ENCODE measurements at regions not wholly inside any gene's neighbourhood (a gene's known extent, or its start where the extent isn't known, plus 50 kb on each side); places are given as distances from the start of the nearest gene placed in this dataset.

DNA sequence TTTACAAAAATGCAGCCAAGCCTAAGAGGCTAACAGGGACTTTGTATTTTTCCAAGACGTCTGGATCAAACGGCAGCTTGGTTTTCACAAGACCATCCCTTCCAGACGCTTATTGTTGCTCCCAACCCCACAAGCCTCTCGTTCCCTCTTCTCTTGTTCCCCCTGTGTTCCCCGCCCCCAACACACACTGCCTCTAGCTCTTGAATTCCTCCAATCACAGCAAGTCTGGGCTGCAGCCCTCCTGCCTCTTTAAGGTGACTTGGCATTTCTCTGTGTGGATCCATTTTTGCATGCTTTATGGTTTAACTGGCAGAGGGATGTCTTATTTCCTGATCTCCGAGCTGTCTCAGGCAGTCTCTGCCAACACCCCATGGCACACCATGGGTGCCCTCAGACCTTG lies 182.2 kb downstream of the ABHD5 start:
- Mint-ChIP-seq H3K36me3 (no peaks in the 10 kb centered on the region), H3K4me1 (no peaks in the 10 kb centered on the region), H3K4me3 (no peak overlapping the region), H3K27ac (no peak overlapping the region), H3K9me3 (peaks cover 0 to 2% (median 0%) of the 10 kb centered on the region in 8 donors), H3K27me3 (peaks cover 24 to 37% of the 10 kb centered on the region in 2 donors)
- intact Hi-C loops (cut with micrococcal nuclease): no loop called here
- POLR2A ChIA-PET (ENCODE audit: partially characterized antibody): no interaction called here
- DNase-seq: no peak
- peaks cover 8% of the 10 kb centered on the region for H3K27me3 ChIP-seq (ENCODE audit: insufficient read depth, low read length)
- H3K9me3 ChIP-seq (ENCODE audit: control insufficient read depth in 1 of 2, low read length in 2 of 2): no peaks in the 10 kb centered on the region
- H3K4me1 ChIP-seq (ENCODE audit: insufficient read depth, low read length): no peaks in the 10 kb centered on the region
- no peak overlapping the region for H3K27ac ChIP-seq (ENCODE audit: low read depth, low read length)
- no peak overlapping the region for H3K4me3 ChIP-seq (ENCODE audit: low read length in 2 of 2)
- CTCF ChIA-PET (ENCODE audit: partially characterized antibody): no interaction called here
- H3K36me3 ChIP-seq (ENCODE audit: insufficient read depth, low read length): no peaks in the 10 kb centered on the region

DNA sequence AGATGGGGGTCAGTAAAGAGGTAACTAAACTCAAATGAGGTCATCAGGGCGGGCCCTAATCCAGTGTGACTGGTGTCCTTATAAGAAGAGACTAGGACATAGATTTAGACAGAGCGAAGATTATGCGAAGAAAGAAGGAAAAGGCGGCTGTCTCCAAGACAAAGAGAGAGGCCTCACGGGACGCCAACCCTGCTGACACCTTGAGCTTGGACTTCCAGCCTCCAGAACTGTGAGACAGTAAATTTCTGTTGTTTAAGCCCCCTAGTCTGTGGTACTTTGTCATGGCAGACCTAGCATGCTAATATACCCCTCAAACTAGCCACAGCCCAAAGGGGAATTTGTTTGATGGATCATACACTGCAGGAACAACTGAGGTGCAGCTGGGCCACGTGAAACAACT lies 183.0 kb downstream of the ABHD5 start:
- Histone ChIP-seq H3K27ac (ENCODE audit: low read depth, low read length) (no peak overlapping the region), H3K36me3 (ENCODE audit: insufficient read depth, low read length) (no peaks in the 10 kb centered on the region), H3K9me3 (ENCODE audit: control insufficient read depth in 1 of 2, low read length in 2 of 2) (no peaks in the 10 kb centered on the region), H3K27me3 (ENCODE audit: insufficient read depth, low read length) (peaks cover 10% of the 10 kb centered on the region), H3K4me3 (ENCODE audit: low read length in 2 of 2) (no peak overlapping the region), H3K4me1 (ENCODE audit: insufficient read depth, low read length) (no peaks in the 10 kb centered on the region)
- H3K27me3 Mint-ChIP-seq: peaks cover 20 to 34% of the 10 kb centered on the region in 2 donors
- intact Hi-C loops (cut with micrococcal nuclease): no loop called here
- POLR2A ChIA-PET (ENCODE audit: partially characterized antibody): no interaction called here
- H3K4me3 Mint-ChIP-seq: no peak overlapping the region
- CTCF ChIA-PET (ENCODE audit: partially characterized antibody): no interaction called here
- H3K27ac Mint-ChIP-seq: no peak overlapping the region
- peaks cover 0 to 2% (median 0%) of the 10 kb centered on the region in 8 donors for H3K9me3 Mint-ChIP-seq
- H3K36me3 Mint-ChIP-seq: no peaks in the 10 kb centered on the region
- no peaks in the 10 kb centered on the region for H3K4me1 Mint-ChIP-seq
- no peak for DNase-seq

DNA sequence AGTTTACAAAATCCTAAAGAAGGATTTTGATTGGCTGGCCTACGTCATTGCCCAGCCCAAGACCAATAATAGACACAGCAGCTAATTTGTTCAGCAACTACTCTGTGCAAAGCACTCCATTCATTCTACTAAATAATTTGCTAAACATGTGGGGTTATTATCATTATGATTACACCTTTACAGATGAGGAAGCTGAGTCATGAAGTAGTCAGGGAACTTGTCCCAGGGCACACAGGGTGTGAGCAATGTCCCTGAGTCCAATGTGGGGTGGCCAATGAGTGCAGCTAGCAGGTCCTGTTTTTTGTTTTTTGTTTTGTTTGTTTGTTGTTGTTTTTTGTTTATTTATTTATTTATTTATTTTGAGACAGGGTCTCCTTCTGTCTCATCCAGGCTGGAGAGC lies 183.6 kb downstream of the ABHD5 start:
- H3K4me1 ChIP-seq (ENCODE audit: insufficient read depth, low read length): no peaks in the 10 kb centered on the region
- no peaks in the 10 kb centered on the region for H3K36me3 ChIP-seq (ENCODE audit: insufficient read depth, low read length)
- Mint-ChIP-seq H3K4me1 (no peaks in the 10 kb centered on the region), H3K27me3 (peaks cover 17 to 29% of the 10 kb centered on the region in 2 donors), H3K27ac (no peak overlapping the region), H3K36me3 (no peaks in the 10 kb centered on the region), H3K4me3 (no peak overlapping the region), H3K9me3 (peaks cover 0 to 2% (median 0%) of the 10 kb centered on the region in 8 donors)
- CTCF ChIA-PET (ENCODE audit: partially characterized antibody): no interaction called here
- no peak overlapping the region for H3K4me3 ChIP-seq (ENCODE audit: low read length in 2 of 2)
- H3K27ac ChIP-seq (ENCODE audit: low read depth, low read length): no peak overlapping the region
- DNase-seq: no peak
- peaks cover 10% of the 10 kb centered on the region for H3K27me3 ChIP-seq (ENCODE audit: insufficient read depth, low read length)
- intact Hi-C loops (cut with micrococcal nuclease): no loop called here
- POLR2A ChIA-PET (ENCODE audit: partially characterized antibody): no interaction called here
- H3K9me3 ChIP-seq (ENCODE audit: control insufficient read depth in 1 of 2, low read length in 2 of 2): no peaks in the 10 kb centered on the region

DNA sequence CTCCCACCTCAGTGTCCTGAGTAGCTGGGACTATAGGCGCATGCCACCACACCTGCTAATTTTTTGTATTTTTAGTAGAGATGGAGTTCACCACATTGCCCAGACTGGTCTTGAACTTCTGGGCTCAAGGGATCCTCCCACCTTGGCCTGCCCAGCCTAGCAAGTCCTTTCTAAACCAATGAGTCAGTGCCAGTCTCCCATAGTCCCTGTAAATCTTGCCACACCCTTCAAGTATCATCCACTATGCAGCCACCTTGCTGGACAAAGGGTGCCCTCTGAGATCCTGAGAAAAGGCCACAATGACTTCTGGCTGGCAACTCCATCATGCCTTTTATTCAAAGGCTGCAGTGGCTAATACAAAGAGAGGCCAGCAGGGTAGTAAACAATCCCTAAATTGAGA lies 184.0 kb downstream of the ABHD5 start:
- H3K27me3 Mint-ChIP-seq: peaks cover 17 to 29% of the 10 kb centered on the region in 2 donors
- H3K36me3 Mint-ChIP-seq: no peaks in the 10 kb centered on the region

DNA sequence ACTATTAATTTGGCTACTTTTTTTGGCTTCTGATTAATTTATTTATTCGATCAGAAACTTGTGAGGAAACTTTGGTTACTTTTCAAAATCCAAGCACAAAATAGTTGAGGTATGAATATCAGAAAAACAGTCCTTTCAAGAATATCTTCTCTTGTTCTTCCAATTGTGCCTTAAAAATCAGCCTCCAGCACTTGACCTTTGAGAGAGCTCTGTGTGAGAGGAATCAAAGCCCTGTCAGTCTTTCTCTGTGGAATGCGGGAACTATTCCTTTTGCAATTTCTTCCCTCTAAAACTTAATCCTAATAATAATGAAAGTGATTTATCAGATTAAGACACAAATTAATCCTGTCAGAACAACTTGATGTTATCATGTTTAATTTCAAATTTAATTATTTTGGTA lies 185.9 kb downstream of the ABHD5 start:
- Mint-ChIP-seq H3K27ac (no peak overlapping the region), H3K4me1 (no peaks in the 10 kb centered on the region), H3K4me3 (no peak overlapping the region), H3K36me3 (no peaks in the 10 kb centered on the region), H3K27me3 (peaks cover 10 to 24% of the 10 kb centered on the region in 2 donors), H3K9me3 (peaks cover 0 to 2% (median 0%) of the 10 kb centered on the region in 8 donors)
- H3K4me3 ChIP-seq (ENCODE audit: low read length in 2 of 2): no peak overlapping the region
- no peak for DNase-seq
- no peak overlapping the region for H3K27ac ChIP-seq (ENCODE audit: low read depth, low read length)
- peaks cover 10% of the 10 kb centered on the region for H3K27me3 ChIP-seq (ENCODE audit: insufficient read depth, low read length)
- intact Hi-C loops (cut with micrococcal nuclease): no loop called here
- ChIA-PET CTCF (ENCODE audit: partially characterized antibody) (no interaction called here), POLR2A (ENCODE audit: partially characterized antibody) (no interaction called here)
- no peaks in the 10 kb centered on the region for H3K4me1 ChIP-seq (ENCODE audit: insufficient read depth, low read length)
- H3K36me3 ChIP-seq (ENCODE audit: insufficient read depth, low read length): no peaks in the 10 kb centered on the region
- H3K9me3 ChIP-seq (ENCODE audit: control insufficient read depth in 1 of 2, low read length in 2 of 2): no peaks in the 10 kb centered on the region

More for the DNA sequence above, 184.0 kb downstream of the ABHD5 start:
- Histone ChIP-seq H3K4me1 (ENCODE audit: insufficient read depth, low read length) (no peaks in the 10 kb centered on the region), H3K36me3 (ENCODE audit: insufficient read depth, low read length) (no peaks in the 10 kb centered on the region), H3K27ac (ENCODE audit: low read depth, low read length) (no peak overlapping the region), H3K27me3 (ENCODE audit: insufficient read depth, low read length) (peaks cover 10% of the 10 kb centered on the region), H3K4me3 (ENCODE audit: low read length in 2 of 2) (no peak overlapping the region), H3K9me3 (ENCODE audit: control insufficient read depth in 1 of 2, low read length in 2 of 2) (no peaks in the 10 kb centered on the region)
- H3K27ac Mint-ChIP-seq: no peak overlapping the region
- CTCF ChIA-PET (ENCODE audit: partially characterized antibody): no interaction called here
- H3K4me3 Mint-ChIP-seq: no peak overlapping the region
- POLR2A ChIA-PET (ENCODE audit: partially characterized antibody): no interaction called here
- intact Hi-C loops (cut with micrococcal nuclease): no loop called here
- peaks cover 0 to 2% (median 0%) of the 10 kb centered on the region in 8 donors for H3K9me3 Mint-ChIP-seq
- H3K4me1 Mint-ChIP-seq: no peaks in the 10 kb centered on the region
- DNase-seq: no peak

DNA sequence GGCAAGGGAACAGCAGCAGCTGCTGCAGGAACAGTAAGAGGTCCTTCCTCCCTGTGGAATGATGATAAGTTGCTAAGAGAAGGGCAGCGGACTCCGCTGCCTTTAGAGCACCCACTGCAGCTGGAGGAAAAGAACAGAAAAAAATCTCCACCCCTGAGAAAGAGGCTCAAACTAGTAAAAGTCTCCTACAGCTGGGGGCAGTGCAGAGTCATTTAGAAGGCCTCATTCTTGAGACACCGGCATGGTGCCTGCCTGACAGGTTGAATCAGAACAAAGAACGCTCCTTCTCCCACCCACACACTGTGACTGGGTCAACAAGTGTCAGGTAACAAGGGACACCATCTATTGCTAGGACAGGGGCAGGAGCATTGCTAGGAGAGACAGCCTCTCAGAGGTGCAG lies 188.4 kb downstream of the ABHD5 start:
- ChIA-PET CTCF (ENCODE audit: partially characterized antibody) (no interaction called here), POLR2A (ENCODE audit: partially characterized antibody) (no interaction called here)
- no peaks in the 10 kb centered on the region for H3K4me1 Mint-ChIP-seq
- no peak overlapping the region for H3K4me3 ChIP-seq (ENCODE audit: low read length in 2 of 2)
- H3K36me3 ChIP-seq (ENCODE audit: insufficient read depth, low read length): no peaks in the 10 kb centered on the region
- peaks cover 0 to 2% (median 0%) of the 10 kb centered on the region in 8 donors for H3K9me3 Mint-ChIP-seq
- intact Hi-C loops (cut with micrococcal nuclease): no loop called here
- H3K27ac Mint-ChIP-seq: no peak overlapping the region
- H3K9me3 ChIP-seq (ENCODE audit: control insufficient read depth in 1 of 2, low read length in 2 of 2): no peaks in the 10 kb centered on the region
- no peaks in the 10 kb centered on the region for H3K4me1 ChIP-seq (ENCODE audit: insufficient read depth, low read length)
- no peak overlapping the region for H3K27ac ChIP-seq (ENCODE audit: low read depth, low read length)
- H3K4me3 Mint-ChIP-seq: no peak overlapping the region
- H3K27me3 ChIP-seq (ENCODE audit: insufficient read depth, low read length): peaks cover 10% of the 10 kb centered on the region
- no peak for DNase-seq
- no peaks in the 10 kb centered on the region for H3K36me3 Mint-ChIP-seq
- peaks cover 3 to 12% of the 10 kb centered on the region in 2 donors for H3K27me3 Mint-ChIP-seq

DNA sequence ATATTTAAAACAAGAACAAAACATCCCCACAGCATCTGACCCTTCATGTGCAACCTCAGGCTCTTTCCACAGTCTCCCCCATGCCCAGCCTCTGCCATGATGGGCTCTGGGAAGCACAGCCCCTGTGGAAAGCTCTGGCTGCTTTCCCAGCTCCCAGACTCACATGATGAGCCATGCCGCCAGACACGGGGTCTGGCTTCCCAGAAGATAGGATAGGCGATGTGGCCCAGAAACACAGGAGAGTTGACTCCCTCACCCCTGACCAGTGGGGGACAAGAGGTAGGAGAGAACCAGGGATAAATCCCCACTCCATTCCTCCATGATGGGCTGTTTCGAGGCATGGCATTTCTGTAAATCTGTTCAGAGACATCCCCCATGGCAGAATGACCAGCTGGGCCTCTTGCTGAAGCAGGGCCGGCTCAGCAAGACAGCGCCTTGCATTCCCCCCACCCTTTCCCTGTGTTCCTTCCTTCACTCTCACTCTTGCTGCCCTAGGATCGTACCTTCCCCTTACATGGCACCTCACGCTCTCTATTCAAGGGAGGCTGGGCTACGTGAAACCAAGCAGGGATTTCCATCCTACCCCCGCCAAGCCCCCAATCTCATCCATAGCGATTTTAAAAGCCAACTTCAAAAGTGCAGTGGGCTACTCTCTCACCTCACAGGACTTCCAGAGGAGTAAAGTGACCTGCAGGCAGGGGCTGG lies 192.4 kb downstream of the ABHD5 start:
- DNase-seq: no peak
- H3K4me1 ChIP-seq (ENCODE audit: insufficient read depth, low read length): no peaks in the 10 kb centered on the region
- no peak overlapping the region for H3K4me3 Mint-ChIP-seq
- no peak overlapping the region for H3K4me3 ChIP-seq (ENCODE audit: low read length in 2 of 2)
- intact Hi-C loops (cut with micrococcal nuclease): no loop called here
- H3K4me1 Mint-ChIP-seq: no peaks in the 10 kb centered on the region
- POLR2A ChIA-PET (ENCODE audit: partially characterized antibody): no interaction called here
- no peak overlapping the region for H3K27ac Mint-ChIP-seq
- CTCF ChIA-PET (ENCODE audit: partially characterized antibody): no interaction called here
- H3K36me3 ChIP-seq (ENCODE audit: insufficient read depth, low read length): no peaks in the 10 kb centered on the region
- H3K27me3 ChIP-seq (ENCODE audit: insufficient read depth, low read length): peaks cover 4% of the 10 kb centered on the region
- no peaks in the 10 kb centered on the region for H3K9me3 ChIP-seq (ENCODE audit: control insufficient read depth in 1 of 2, low read length in 2 of 2)
- no peaks in the 10 kb centered on the region for H3K9me3 Mint-ChIP-seq
- no peak overlapping the region for H3K27ac ChIP-seq (ENCODE audit: low read depth, low read length)
- H3K36me3 Mint-ChIP-seq: no peaks in the 10 kb centered on the region
- H3K27me3 Mint-ChIP-seq: peaks cover 6 to 7% of the 10 kb centered on the region in 2 donors
